ENCODE measurements at regions not wholly inside any gene's neighbourhood (a gene's known extent, or its start where the extent isn't known, plus 50 kb on each side); places are given as distances from the start of the nearest gene placed in this dataset.
A peak's percentile ranks its signal among the peaks of the same experiment; 100 is the strongest.

- ATAC-seq = no peak
- H3K27me3 ChIP-seq (ENCODE audit: control insufficient read depth, insufficient read depth) = no peaks in the 10 kb centered on the region
Measured at GRCh38 chr1:228825041-228825440, 89.8 kb downstream of the RHOU start.

GRCh38 chr1:228825840-228826484 lies 90.7 kb downstream of the RHOU start:
- H3K27ac ChIP-seq (ENCODE audit: low read length) = no peak overlapping the region
- 49% methylated on average over 5 of the region's 5 CpGs for WGBS
- intact Hi-C loops (cut with DNase I) = no loop called here
- DNase-seq = no peak
- H3K4me3 ChIP-seq (ENCODE audit: low read length) = no peak overlapping the region
- no peaks in the 10 kb centered on the region for H3K27me3 ChIP-seq (ENCODE audit: control insufficient read depth, insufficient read depth)
- ATAC-seq = peak in 1 of 2 donors; percentile 42
- no peaks in the 10 kb centered on the region for H3K9me3 ChIP-seq (ENCODE audit: control insufficient read depth, low read length)
- no peaks in the 10 kb centered on the region for H3K4me1 ChIP-seq (ENCODE audit: control insufficient read depth, insufficient read depth, low read length)

More at GRCh38 chr1:228825041-228825440, 89.8 kb downstream of the RHOU start:
- no peaks in the 10 kb centered on the region for H3K9me3 ChIP-seq (ENCODE audit: control insufficient read depth, low read length)
- no peak overlapping the region for H3K4me3 ChIP-seq (ENCODE audit: low read length)
- intact Hi-C loops (cut with DNase I) = no loop called here
- no peaks in the 10 kb centered on the region for H3K4me1 ChIP-seq (ENCODE audit: control insufficient read depth, insufficient read depth, low read length)
- no peak overlapping the region for H3K27ac ChIP-seq (ENCODE audit: low read length)
- no peak for DNase-seq

- ATAC-seq = peak; percentile 35 to 67
- no peaks in the 10 kb centered on the region for H3K9me3 ChIP-seq (ENCODE audit: control insufficient read depth, low read length)
Measured at GRCh38 chr1:228827019-228827418, 91.7 kb downstream of the RHOU start.

GRCh38 chr1:228828151-228828550 lies 92.9 kb downstream of the RHOU start:
- DNase-seq (no peak), ATAC-seq (no peak)
- intact Hi-C loops (cut with DNase I) = no loop called here
- no peaks in the 10 kb centered on the region for H3K9me3 ChIP-seq (ENCODE audit: control insufficient read depth, low read length)
- H3K4me1 ChIP-seq (ENCODE audit: control insufficient read depth, insufficient read depth, low read length) = no peaks in the 10 kb centered on the region
- no peak overlapping the region for H3K27ac ChIP-seq (ENCODE audit: low read length)
- H3K4me3 ChIP-seq (ENCODE audit: low read length) = no peak overlapping the region
- no peaks in the 10 kb centered on the region for H3K27me3 ChIP-seq (ENCODE audit: control insufficient read depth, insufficient read depth)

More at GRCh38 chr1:228827019-228827418, 91.7 kb downstream of the RHOU start:
- no peaks in the 10 kb centered on the region for H3K27me3 ChIP-seq (ENCODE audit: control insufficient read depth, insufficient read depth)
- DNase-seq = no peak
- H3K4me3 ChIP-seq (ENCODE audit: low read length) = no peak overlapping the region
- H3K27ac ChIP-seq (ENCODE audit: low read length) = no peak overlapping the region
- H3K4me1 ChIP-seq (ENCODE audit: control insufficient read depth, insufficient read depth, low read length) = no peaks in the 10 kb centered on the region
- WGBS = 25% methylated on average over 3 of the region's 3 CpGs
- intact Hi-C loops (cut with DNase I) = no loop called here

- Histone ChIP-seq H3K27me3 (ENCODE audit: control insufficient read depth, insufficient read depth) (no peaks in the 10 kb centered on the region), H3K9me3 (ENCODE audit: control insufficient read depth, low read length) (no peaks in the 10 kb centered on the region), H3K4me1 (ENCODE audit: control insufficient read depth, insufficient read depth, low read length) (no peaks in the 10 kb centered on the region), H3K27ac (ENCODE audit: low read length) (no peak overlapping the region), H3K4me3 (ENCODE audit: low read length) (no peak overlapping the region)
- ATAC-seq = peak; percentile 18 to 44
- intact Hi-C loops (cut with DNase I) = no loop called here
- no peak for DNase-seq
- WGBS = 86% methylated on average over 14 of the region's 14 CpGs
Measured at GRCh38 chr1:228830185-228830953, 95.1 kb downstream of the RHOU start.

GRCh38 chr1:228830954-228831481 lies 95.7 kb downstream of the RHOU start:
- Histone ChIP-seq H3K4me1 (ENCODE audit: control insufficient read depth, insufficient read depth, low read length) (no peaks in the 10 kb centered on the region), H3K27ac (ENCODE audit: low read length) (no peak overlapping the region), H3K27me3 (ENCODE audit: control insufficient read depth, insufficient read depth) (no peaks in the 10 kb centered on the region), H3K4me3 (ENCODE audit: low read length) (no peak overlapping the region), H3K9me3 (ENCODE audit: control insufficient read depth, low read length) (no peaks in the 10 kb centered on the region)
- ATAC-seq = no peak
- no peak for DNase-seq
- intact Hi-C loops (cut with DNase I) = no loop called here
- 69% methylated on average over 7 of the region's 7 CpGs for WGBS

- ATAC-seq (no peak), DNase-seq (no peak)
- WGBS = 47% methylated on average over 13 of the region's 13 CpGs
- Histone ChIP-seq H3K9me3 (ENCODE audit: control insufficient read depth, low read length) (no peaks in the 10 kb centered on the region), H3K4me3 (ENCODE audit: low read length) (no peak overlapping the region), H3K27me3 (ENCODE audit: control insufficient read depth, insufficient read depth) (no peaks in the 10 kb centered on the region), H3K27ac (ENCODE audit: low read length) (no peak overlapping the region), H3K4me1 (ENCODE audit: control insufficient read depth, insufficient read depth, low read length) (peaks cover 13% of the 10 kb centered on the region)
- intact Hi-C loops (cut with DNase I) = no loop called here
Measured at GRCh38 chr1:228833911-228834688, 98.8 kb downstream of the RHOU start.

GRCh38 chr1:228835456-228835855 lies 100.2 kb downstream of the RHOU start:
- intact Hi-C loops (cut with DNase I) = no loop called here
- Histone ChIP-seq H3K4me3 (ENCODE audit: low read length) (no peak overlapping the region), H3K4me1 (ENCODE audit: control insufficient read depth, insufficient read depth, low read length) (peaks cover 13% of the 10 kb centered on the region), H3K27ac (ENCODE audit: low read length) (no peak overlapping the region), H3K27me3 (ENCODE audit: control insufficient read depth, insufficient read depth) (no peaks in the 10 kb centered on the region), H3K9me3 (ENCODE audit: control insufficient read depth, low read length) (no peaks in the 10 kb centered on the region)
- ATAC-seq = no peak
- 96% methylated on average over 5 of the region's 5 CpGs for WGBS
- no peak for DNase-seq

GRCh38 chr1:228835911-228836310 lies 100.6 kb downstream of the RHOU start:
- 92% methylated on average over 3 of the region's 3 CpGs for WGBS
- Histone ChIP-seq H3K4me3 (ENCODE audit: low read length) (no peak overlapping the region), H3K9me3 (ENCODE audit: control insufficient read depth, low read length) (no peaks in the 10 kb centered on the region), H3K4me1 (ENCODE audit: control insufficient read depth, insufficient read depth, low read length) (peaks cover 13% of the 10 kb centered on the region), H3K27ac (ENCODE audit: low read length) (no peak overlapping the region), H3K27me3 (ENCODE audit: control insufficient read depth, insufficient read depth) (no peaks in the 10 kb centered on the region)
- intact Hi-C loops (cut with DNase I) = no loop called here
- DNase-seq (no peak), ATAC-seq (no peak)

- 85% methylated on average over 3 of the region's 3 CpGs for WGBS
- no peak for DNase-seq
Measured at GRCh38 chr1:228836427-228836826, 101.1 kb downstream of the RHOU start.

GRCh38 chr1:228837032-228837431 lies 101.8 kb downstream of the RHOU start:
- intact Hi-C loops (cut with DNase I) = no loop called here
- DNase-seq = no peak
- Histone ChIP-seq H3K9me3 (ENCODE audit: control insufficient read depth, low read length) (no peaks in the 10 kb centered on the region), H3K4me1 (ENCODE audit: control insufficient read depth, insufficient read depth, low read length) (peaks cover 13% of the 10 kb centered on the region), H3K4me3 (ENCODE audit: low read length) (no peak overlapping the region), H3K27me3 (ENCODE audit: control insufficient read depth, insufficient read depth) (no peaks in the 10 kb centered on the region), H3K27ac (ENCODE audit: low read length) (no peak overlapping the region)
- no peak for ATAC-seq
- WGBS = 97% methylated on average over 8 of the region's 8 CpGs

More at GRCh38 chr1:228836427-228836826, 101.1 kb downstream of the RHOU start:
- H3K4me3 ChIP-seq (ENCODE audit: low read length) = no peak overlapping the region
- H3K27ac ChIP-seq (ENCODE audit: low read length) = no peak overlapping the region
- H3K27me3 ChIP-seq (ENCODE audit: control insufficient read depth, insufficient read depth) = no peaks in the 10 kb centered on the region
- peaks cover 13% of the 10 kb centered on the region for H3K4me1 ChIP-seq (ENCODE audit: control insufficient read depth, insufficient read depth, low read length)
- intact Hi-C loops (cut with DNase I) = no loop called here
- no peaks in the 10 kb centered on the region for H3K9me3 ChIP-seq (ENCODE audit: control insufficient read depth, low read length)
- no peak for ATAC-seq

Measured in right cardiac atrium (tissue), 5 donors.